Activated T-cell treated with anti-CD3 and anti-CD28 coated beads, Interleukin-2, amount 50 U/mL, for 72 hours (primary cell): ENCODE measurements at regions not wholly inside any gene's neighbourhood (a gene's known extent, or its start where the extent isn't known, plus 50 kb on each side); places are given as distances from the start of the nearest gene placed in this dataset.
"Not testable (repeated sequence)": the region's sequence is repeated elsewhere in the genome, so short reads cannot be mapped to it uniquely, and the experiment has no call there.

Experiments
- ATAC-seq, 2 donors: fragments of 150-1000 bp; cut with Tn5 transposase; replicated peaks in 1 of 2; 2 replicates each; pipeline ENCODE4 v1.10.0; 2021; ENCODE audit warnings: moderate library complexity in 2 of 2, mild to moderate bottlenecking in 1 of 2
- DNase-seq, 2 donors: peaks; one replicate each; pipeline ENCODE4 v3.0.0; 2021 to 2022; ENCODE audit warnings: mixed read lengths in 1 of 2
- H3K27ac Mint-ChIP-seq: one replicate; pipeline ENCODE4 v1.8.0; 2022; ENCODE audit warnings: mild to moderate bottlenecking, moderate library complexity, mixed read lengths
- H3K27me3 Mint-ChIP-seq: one replicate; pipeline ENCODE4 v1.8.0; 2022; ENCODE audit warnings: low read depth, mixed read lengths
- H3K36me3 Mint-ChIP-seq, 2 donors: one replicate each; pipeline ENCODE4 v1.8.0; 2022; ENCODE audit warnings: mixed read lengths in 2 of 2, mild to moderate bottlenecking in 1 of 2; ENCODE audit not compliant: insufficient read depth in 2 of 2
- H3K4me1 Mint-ChIP-seq: one replicate; pipeline ENCODE4 v1.8.0; 2022; ENCODE audit warnings: low read depth, mixed read lengths
- H3K4me3 Mint-ChIP-seq, 2 donors: one replicate each; pipeline ENCODE4 v1.8.0; 2022; ENCODE audit warnings: mild to moderate bottlenecking in 2 of 2, mixed read lengths in 2 of 2, moderate library complexity in 2 of 2
- H3K9me3 Mint-ChIP-seq, 2 donors: one replicate each; pipeline ENCODE4 v1.8.0; 2022; ENCODE audit warnings: mixed read lengths in 2 of 2

- H3K9me3 Mint-ChIP-seq = peaks cover 4 to 18% of the 10 kb centered on the region in 2 donors
- peaks cover 2% of the 10 kb centered on the region in 2 donors for H3K36me3 Mint-ChIP-seq
- peak overlapping the region in 1 of 2 donors; percentile 1 for H3K4me3 Mint-ChIP-seq
- ATAC-seq = peak; percentile 93 to 95
- H3K27me3 Mint-ChIP-seq = peaks cover 23% of the 10 kb centered on the region
- peaks cover 17% of the 10 kb centered on the region for H3K4me1 Mint-ChIP-seq
- peak overlapping the region; percentile 36 for H3K27ac Mint-ChIP-seq
- DNase-seq = no peak
Measured at GRCh38 chr5:53303105-53303504, 177.3 kb upstream of the FST start.

GRCh38 chr5:53305316-53305715, 175.1 kb upstream of the FST start:
- peaks cover 28% of the 10 kb centered on the region for H3K27me3 Mint-ChIP-seq
- not testable (repeated sequence) for DNase-seq, H3K36me3 Mint-ChIP-seq, H3K4me3 Mint-ChIP-seq, H3K27ac Mint-ChIP-seq, ATAC-seq
- H3K4me1 Mint-ChIP-seq = peaks cover 17% of the 10 kb centered on the region
- peaks cover 5 to 23% of the 10 kb centered on the region in 2 donors for H3K9me3 Mint-ChIP-seq

GRCh38 chr5:53309653-53310052, 170.8 kb upstream of the FST start:
- Mint-ChIP-seq H3K4me3 (no peak overlapping the region), H3K36me3 (peaks cover 6 to 7% of the 10 kb centered on the region in 2 donors), H3K27ac (no peak overlapping the region), H3K4me1 (no peaks in the 10 kb centered on the region), H3K27me3 (peaks cover 18% of the 10 kb centered on the region), H3K9me3 (peaks cover 4 to 20% of the 10 kb centered on the region in 2 donors)
- ATAC-seq = no peak
- no peak for DNase-seq

DNA sequence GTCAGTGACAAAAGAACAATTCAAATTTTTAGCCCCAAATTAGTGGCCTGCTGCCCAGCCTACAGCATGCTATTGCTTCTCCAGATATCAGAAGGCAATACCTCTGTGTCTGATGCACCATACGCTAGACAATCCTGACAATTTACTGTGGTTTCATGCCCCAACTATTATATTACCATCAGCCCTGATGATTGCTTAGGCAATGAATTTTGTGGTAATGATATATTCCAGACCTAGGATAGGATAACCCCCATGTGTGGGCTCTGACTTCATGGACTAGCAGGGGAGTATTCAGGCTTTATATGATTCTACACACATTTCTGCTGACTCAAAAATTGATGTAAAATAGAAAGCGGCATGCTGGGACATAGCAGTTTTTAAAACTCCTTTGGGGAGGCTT, 168.7 kb upstream of the FST start:
- Mint-ChIP-seq H3K9me3 (peaks cover 7 to 19% of the 10 kb centered on the region in 2 donors), H3K27me3 (peaks cover 14% of the 10 kb centered on the region), H3K27ac (no peak overlapping the region), H3K4me1 (no peaks in the 10 kb centered on the region), H3K4me3 (no peak overlapping the region), H3K36me3 (peaks cover 6% of the 10 kb centered on the region in 2 donors)
- DNase-seq (no peak), ATAC-seq (no peak)

DNA sequence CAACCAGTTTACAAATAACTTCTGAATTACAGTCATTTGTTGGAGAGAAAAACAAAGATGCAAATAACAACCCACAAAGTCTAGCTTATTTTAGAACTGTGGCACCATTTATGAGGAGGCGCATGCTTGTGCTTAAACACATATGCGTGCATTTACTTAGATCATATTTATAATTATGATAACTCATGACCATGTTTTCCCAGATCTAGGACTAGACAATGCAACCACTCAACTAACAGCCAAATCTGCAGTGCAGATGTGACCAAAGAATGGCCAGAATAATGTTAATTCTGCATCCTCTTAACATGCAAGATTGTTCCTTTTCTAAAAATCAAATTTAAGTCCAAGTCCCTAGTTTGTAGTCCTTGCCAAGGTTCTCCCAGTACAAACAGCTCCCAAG, 167.3 kb upstream of the FST start:
- H3K27me3 Mint-ChIP-seq = peaks cover 8% of the 10 kb centered on the region
- no peaks in the 10 kb centered on the region for H3K4me1 Mint-ChIP-seq
- ATAC-seq = no peak
- H3K36me3 Mint-ChIP-seq = peaks cover 4 to 5% of the 10 kb centered on the region in 2 donors
- no peak for DNase-seq
- no peak overlapping the region for H3K27ac Mint-ChIP-seq
- peaks cover 6 to 10% of the 10 kb centered on the region in 2 donors for H3K9me3 Mint-ChIP-seq
- no peak overlapping the region for H3K4me3 Mint-ChIP-seq

DNA sequence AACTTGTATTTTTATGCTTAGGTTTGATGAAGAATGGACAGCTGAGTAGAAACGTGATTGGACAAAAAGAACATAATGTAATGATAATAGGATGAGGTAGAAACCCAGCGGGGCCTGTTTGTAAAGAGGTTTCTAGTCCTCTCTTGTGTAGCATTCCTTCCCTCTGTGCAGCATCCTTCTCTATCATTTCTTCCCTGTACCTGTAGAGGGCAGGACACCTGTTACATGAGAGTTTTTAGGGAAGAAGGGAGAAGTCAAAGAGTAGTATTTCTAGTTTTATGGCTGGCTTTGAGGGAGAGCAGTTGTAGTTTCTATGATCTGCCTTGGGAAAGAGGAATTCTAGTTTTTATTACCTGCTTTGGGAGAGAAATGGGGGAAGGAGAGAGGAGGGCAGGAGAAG, 162.1 kb upstream of the FST start:
- H3K4me3 Mint-ChIP-seq = no peak overlapping the region
- H3K27me3 Mint-ChIP-seq = peaks cover 6% of the 10 kb centered on the region
- DNase-seq (no peak), ATAC-seq (no peak)
- no peak overlapping the region for H3K27ac Mint-ChIP-seq
- peaks cover 4 to 7% of the 10 kb centered on the region in 2 donors for H3K9me3 Mint-ChIP-seq
- no peaks in the 10 kb centered on the region for H3K4me1 Mint-ChIP-seq
- H3K36me3 Mint-ChIP-seq = peaks cover 0 to 2% of the 10 kb centered on the region in 2 donors

- no peak for ATAC-seq
Measured at GRCh38 chr5:53319315-53319714, 161.1 kb upstream of the FST start.

DNA sequence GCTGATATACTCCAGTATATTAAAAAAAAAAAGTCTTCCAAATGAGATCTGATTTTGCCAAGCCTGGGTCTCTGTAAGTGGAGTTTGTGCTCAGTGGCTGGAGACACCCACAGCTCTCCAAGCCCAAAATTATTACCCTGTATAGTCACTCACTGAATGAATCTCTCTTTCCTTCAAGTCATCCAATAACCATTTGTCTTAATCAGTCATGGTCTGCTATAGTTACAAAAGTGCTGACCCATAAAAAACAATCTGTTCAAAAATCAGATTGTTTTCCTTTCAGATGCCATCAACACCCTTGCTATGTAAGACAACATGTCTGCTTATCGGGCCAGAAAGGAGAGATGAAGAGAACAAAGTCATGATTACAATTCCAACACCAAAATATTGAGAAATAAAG, 159.4 kb upstream of the FST start:
- H3K36me3 Mint-ChIP-seq = no peaks in the 10 kb centered on the region
- no peak overlapping the region for H3K4me3 Mint-ChIP-seq
- DNase-seq (no peak), ATAC-seq (no peak)
- H3K4me1 Mint-ChIP-seq = no peaks in the 10 kb centered on the region
- H3K9me3 Mint-ChIP-seq = peaks cover 2 to 3% of the 10 kb centered on the region in 2 donors
- no peak overlapping the region for H3K27ac Mint-ChIP-seq
- H3K27me3 Mint-ChIP-seq = peaks cover 6% of the 10 kb centered on the region

More at GRCh38 chr5:53319315-53319714, 161.1 kb upstream of the FST start:
- no peak for DNase-seq
- Mint-ChIP-seq H3K27me3 (peaks cover 6% of the 10 kb centered on the region), H3K27ac (no peak overlapping the region), H3K36me3 (peaks cover 0 to 2% of the 10 kb centered on the region in 2 donors), H3K9me3 (peaks cover 4 to 7% of the 10 kb centered on the region in 2 donors), H3K4me1 (no peaks in the 10 kb centered on the region), H3K4me3 (no peak overlapping the region)

GRCh38 chr5:53321721-53322120, 158.7 kb upstream of the FST start:
- no peak for DNase-seq
- no peaks in the 10 kb centered on the region for H3K36me3 Mint-ChIP-seq
- ATAC-seq = no peak
- H3K9me3 Mint-ChIP-seq = peaks cover 1 to 3% of the 10 kb centered on the region in 2 donors
- no peak overlapping the region for H3K4me3 Mint-ChIP-seq
- H3K27me3 Mint-ChIP-seq = peaks cover 6% of the 10 kb centered on the region
- H3K4me1 Mint-ChIP-seq = no peaks in the 10 kb centered on the region
- H3K27ac Mint-ChIP-seq = no peak overlapping the region

DNA sequence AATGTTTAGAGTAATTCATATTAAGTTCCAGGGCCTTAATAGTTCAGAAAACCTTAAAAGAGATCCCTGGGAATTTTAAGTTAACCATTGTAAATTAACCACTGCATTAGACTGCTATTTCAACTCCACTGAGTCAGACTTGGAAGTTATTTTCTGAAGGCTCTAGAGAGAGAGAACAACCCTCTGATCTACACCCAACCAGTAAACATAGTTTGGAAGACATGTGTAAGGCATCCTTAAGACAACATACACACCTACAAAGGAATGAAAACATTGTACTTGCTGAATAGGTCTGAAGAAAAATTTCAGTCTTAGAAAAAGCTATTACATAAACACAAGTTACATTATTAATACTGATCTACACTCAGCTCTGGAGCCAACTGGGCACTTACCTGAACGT, 158.2 kb upstream of the FST start:
- no peak overlapping the region for H3K27ac Mint-ChIP-seq
- DNase-seq (no peak), ATAC-seq (no peak)
- H3K4me3 Mint-ChIP-seq = no peak overlapping the region
- no peaks in the 10 kb centered on the region for H3K36me3 Mint-ChIP-seq
- H3K27me3 Mint-ChIP-seq = peaks cover 6% of the 10 kb centered on the region
- peaks cover 0 to 3% of the 10 kb centered on the region in 2 donors for H3K9me3 Mint-ChIP-seq
- H3K4me1 Mint-ChIP-seq = no peaks in the 10 kb centered on the region

GRCh38 chr5:53323511-53323910, 156.9 kb upstream of the FST start:
- Mint-ChIP-seq H3K4me3 (no peak overlapping the region), H3K27ac (no peak overlapping the region), H3K4me1 (no peaks in the 10 kb centered on the region), H3K27me3 (peaks cover 6% of the 10 kb centered on the region), H3K9me3 (peaks cover 0 to 3% of the 10 kb centered on the region in 2 donors), H3K36me3 (no peaks in the 10 kb centered on the region)
- ATAC-seq (peak in 1 of 2 donors; percentile 17), DNase-seq (no peak)

- H3K4me1 Mint-ChIP-seq = no peaks in the 10 kb centered on the region
- peak in 1 of 2 donors; percentile 3 for DNase-seq
- peak; percentile 51 to 88 for ATAC-seq
Measured at GRCh38 chr5:53323943-53324642, 156.3 kb upstream of the FST start.

DNA sequence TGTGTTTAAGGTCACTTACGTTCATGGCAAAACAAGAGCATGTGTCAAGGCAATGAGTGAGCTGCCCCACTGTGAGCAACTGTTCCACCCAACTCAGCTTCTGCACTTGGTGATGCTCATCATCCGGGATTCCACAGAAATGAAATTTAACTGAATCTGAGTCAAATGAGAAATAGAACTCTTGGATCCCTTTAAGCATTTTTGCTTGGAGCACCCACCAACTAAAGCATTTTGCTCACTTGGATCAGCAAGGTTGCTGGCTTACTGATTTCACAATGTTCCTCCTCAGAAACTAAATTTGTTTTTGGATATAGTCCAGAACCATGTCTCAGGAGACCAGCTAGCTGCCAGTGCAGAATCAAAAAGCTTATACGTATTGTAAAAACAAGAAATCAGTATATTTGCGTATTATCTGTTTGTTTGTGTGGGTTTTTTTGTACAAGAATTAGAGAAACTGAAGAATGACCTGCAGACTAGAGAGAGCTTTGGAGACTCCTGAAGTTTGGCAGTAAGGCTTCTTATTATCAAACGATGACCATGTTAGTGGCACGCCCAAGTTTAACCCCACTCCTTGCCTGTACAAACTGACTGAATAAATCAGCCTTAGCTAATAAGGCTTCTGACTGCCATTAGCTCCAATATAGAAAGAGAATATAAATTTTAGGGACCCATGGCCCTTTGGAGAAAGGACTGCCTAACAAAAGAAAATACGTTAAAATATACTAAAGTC, 153.8 kb upstream of the FST start:
- no peak overlapping the region for H3K4me3 Mint-ChIP-seq
- no peak for ATAC-seq

More at GRCh38 chr5:53323943-53324642, 156.3 kb upstream of the FST start:
- Mint-ChIP-seq H3K27me3 (peaks cover 6% of the 10 kb centered on the region), H3K9me3 (peaks cover 0 to 3% of the 10 kb centered on the region in 2 donors), H3K36me3 (no peaks in the 10 kb centered on the region), H3K27ac (no peak overlapping the region), H3K4me3 (no peak overlapping the region)

More for the DNA sequence above, 153.8 kb upstream of the FST start:
- no peaks in the 10 kb centered on the region for H3K36me3 Mint-ChIP-seq
- H3K27ac Mint-ChIP-seq = no peak overlapping the region
- no peaks in the 10 kb centered on the region for H3K4me1 Mint-ChIP-seq
- H3K9me3 Mint-ChIP-seq = peaks cover 0 to 3% of the 10 kb centered on the region in 2 donors
- peaks cover 6% of the 10 kb centered on the region for H3K27me3 Mint-ChIP-seq
- DNase-seq = no peak
